ENCODE measurements at regions not wholly inside any gene's neighbourhood (a gene's known extent, or its start where the extent isn't known, plus 50 kb on each side); places are given as distances from the start of the nearest gene placed in this dataset.

DNA sequence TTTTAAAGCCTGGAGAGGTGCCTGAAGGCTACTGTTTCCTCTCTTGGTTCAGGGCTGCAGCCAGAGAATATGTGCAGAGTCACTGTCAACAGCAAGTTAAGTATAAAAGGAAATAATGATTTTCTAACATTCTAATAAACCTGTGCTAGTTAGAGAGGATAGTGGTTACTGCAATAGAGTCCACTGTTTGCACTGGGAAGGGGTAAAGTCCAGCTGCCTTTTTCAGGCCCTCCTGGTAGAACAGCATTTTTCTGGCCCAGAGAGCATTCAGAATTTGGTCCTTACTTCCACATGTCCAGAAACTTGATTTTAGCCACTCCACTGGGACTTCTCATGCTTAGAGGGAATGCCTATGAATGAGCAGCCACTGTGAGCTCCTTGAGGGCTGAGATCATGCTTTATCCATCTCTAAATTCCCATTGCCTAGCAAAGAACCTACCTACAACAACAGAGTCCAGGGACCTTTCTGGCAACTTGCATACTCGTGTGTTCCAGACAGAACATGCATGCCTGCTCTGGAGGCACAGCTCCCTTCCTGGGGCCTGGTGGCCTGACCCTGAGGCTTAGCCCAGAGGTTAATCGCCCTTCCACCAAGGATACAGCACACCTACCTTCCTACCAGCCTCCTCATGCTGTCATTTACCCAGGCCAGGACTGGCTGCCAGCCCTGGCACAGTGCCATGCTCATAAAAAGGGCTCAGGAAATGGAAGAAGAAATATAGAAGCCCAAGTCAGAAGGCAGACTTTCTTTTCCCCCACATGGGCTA lies 50.3 kb upstream of the ATP13A3 start:
- DNase-seq (ENCODE audit: missing footprints) (no peak), ATAC-seq (peak; percentile 75)
- intact Hi-C loops (cut with DNase I): no loop called here

Data from Right ventricle myocardium inferior (tissue), 1 donor.